GM18499 (cell line): ENCODE measurements at regions not wholly inside any gene's neighbourhood (a gene's known extent, or its start where the extent isn't known, plus 50 kb on each side); places are given as distances from the start of the nearest gene placed in this dataset.
A peak's percentile ranks its signal among the peaks of the same experiment; 100 is the strongest.

Experiments used
- ATAC-seq: cut with Tn5 transposase; IDR thresholded peaks from one replicate; pipeline ENCODE4 v1.9.1; 2021; ENCODE audit warnings: moderate number of reproducible peaks; ENCODE audit not compliant: insufficient read depth, unreplicated experiment

- no peak for ATAC-seq
Observed at GRCh38 chr6:6834356-6835222, 246.1 kb downstream of the LY86 start.

GRCh38 chr6:6835223-6835503, 246.6 kb downstream of the LY86 start:
- no peak for ATAC-seq

GRCh38 chr6:6836609-6837406, 248.3 kb downstream of the LY86 start:
- ATAC-seq, result no peak

DNA sequence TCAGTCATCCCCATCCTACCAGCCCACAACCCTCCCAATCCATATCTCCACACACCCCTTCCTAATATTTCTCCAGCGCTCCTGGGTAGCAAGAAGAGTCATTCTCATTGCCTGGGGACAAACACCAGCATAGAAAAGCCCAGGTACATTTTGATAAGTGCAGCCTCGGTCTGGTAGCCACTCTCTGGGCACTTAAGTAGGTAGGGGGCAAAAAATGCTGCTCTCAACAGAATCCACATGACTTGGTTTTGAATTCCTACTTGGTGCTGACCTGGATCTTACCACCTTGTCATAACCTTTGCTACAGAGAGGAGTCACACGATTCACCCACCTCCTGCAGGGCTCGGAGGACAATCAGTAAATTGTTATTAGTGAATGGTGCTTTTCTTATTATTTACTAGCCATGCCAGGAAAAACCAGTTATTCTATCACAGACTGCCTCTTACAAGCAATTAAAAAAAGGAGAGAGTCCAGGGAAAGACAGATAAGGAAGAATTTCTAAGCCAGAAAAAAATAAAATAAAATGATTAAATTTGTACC, 249.1 kb downstream of the LY86 start:
- no peak for ATAC-seq

GRCh38 chr6:6840831-6841291, 252.3 kb downstream of the LY86 start:
- ATAC-seq, result peak; percentile 63

DNA sequence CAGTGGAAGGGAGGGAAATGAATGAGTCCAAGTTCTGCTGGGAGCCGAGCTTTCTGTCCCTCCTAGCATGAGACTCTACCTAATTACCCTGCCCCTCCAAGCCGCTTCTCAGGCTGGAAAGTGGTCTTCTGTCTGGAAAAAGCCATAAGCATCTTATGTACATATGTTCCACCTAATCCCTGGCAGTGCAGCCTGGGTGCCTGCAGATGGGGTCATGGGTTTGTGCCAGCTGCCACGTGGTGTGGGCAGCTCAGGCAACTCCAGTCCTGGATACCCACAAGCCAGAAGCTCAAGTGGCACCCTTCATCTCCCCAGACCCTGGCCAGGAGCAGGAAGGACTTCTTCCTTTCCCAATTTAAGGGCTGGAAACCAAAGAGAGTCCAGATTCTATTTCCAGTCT, 253.1 kb downstream of the LY86 start:
- no peak for ATAC-seq

GRCh38 chr6:6842291-6842690, 253.8 kb downstream of the LY86 start:
- ATAC-seq, result no peak

- ATAC-seq, result no peak
Observed at GRCh38 chr6:6843057-6843627, 254.6 kb downstream of the LY86 start.

DNA sequence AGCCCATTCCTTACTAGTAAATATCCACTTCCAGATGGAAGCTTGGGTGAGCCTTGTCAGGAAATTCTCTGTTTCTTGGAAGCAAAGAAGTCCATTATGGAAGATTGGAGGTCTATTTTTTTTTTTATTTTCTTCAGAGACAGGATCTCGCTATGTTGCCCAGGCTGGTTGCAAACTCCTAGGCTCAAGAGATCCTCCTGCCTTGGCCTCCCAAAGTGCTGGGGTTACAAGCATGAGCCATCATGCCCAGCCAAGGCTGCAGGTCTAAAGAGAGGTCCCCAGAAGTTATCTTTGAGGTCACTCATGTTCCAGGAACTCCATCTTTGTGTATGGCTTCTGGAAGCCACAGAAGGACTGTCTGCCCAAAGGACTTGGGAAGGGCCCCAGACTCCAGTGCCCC, 255.3 kb downstream of the LY86 start:
- no peak for ATAC-seq

- ATAC-seq, result no peak
Observed at GRCh38 chr6:6844530-6844929, 256.0 kb downstream of the LY86 start.

DNA sequence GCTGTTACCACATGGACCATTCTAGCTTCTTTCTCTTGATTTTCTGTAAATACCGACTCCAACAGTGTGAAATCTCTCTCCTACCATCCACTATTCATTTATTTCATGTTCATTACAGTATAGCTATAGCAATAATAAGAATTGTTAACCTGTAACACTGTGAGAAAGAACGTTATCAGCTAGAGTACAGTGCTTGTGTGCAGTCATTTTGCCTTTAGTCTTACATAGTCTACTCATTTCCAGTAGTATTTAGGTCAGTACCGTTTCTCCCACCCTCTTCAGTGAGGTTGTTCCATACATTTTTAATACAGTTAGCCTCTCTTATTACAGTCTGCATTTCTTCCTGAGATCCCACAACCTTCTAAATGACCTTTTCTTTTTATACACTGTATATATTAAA, 257.1 kb downstream of the LY86 start:
- no peak for ATAC-seq

DNA sequence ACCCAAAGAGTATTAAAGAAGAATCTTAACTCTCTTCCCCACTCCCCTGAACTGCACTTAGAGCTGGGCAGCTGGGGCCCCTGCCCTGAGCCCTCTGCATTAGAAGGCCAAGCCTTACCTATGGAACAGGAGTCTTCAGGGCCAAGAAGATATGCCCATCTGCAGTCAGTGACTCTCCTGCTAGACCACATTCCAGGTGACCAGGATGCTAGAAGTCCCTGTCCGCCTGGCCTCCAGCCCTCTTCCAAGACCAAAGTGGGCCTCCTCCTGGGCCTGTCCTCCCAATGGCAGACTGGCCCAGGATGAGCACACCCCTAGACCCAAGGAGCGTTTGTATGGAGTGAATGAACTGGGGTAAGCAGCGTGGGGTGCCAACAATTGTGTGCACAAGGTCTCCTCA, 259.1 kb downstream of the LY86 start:
- no peak for ATAC-seq

- no peak for ATAC-seq
Observed at GRCh38 chr6:6851059-6851948, 256.5 kb upstream of the RREB1 start.

DNA sequence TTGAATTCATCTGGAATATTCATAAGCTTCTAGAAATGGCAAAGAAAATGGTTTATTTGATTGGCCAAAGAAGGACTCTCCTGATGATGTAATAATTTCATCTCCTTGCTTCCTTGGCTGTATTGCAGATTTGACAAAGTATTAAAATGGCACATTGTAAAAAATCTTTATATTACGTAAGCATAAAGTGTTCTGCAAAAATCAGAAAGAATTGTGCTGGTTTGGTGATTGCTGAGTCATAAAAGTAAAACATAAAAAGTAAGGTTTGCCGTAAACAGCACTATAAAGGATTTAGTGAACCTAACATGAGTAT, 255.9 kb upstream of the RREB1 start:
- ATAC-seq, result no peak

DNA sequence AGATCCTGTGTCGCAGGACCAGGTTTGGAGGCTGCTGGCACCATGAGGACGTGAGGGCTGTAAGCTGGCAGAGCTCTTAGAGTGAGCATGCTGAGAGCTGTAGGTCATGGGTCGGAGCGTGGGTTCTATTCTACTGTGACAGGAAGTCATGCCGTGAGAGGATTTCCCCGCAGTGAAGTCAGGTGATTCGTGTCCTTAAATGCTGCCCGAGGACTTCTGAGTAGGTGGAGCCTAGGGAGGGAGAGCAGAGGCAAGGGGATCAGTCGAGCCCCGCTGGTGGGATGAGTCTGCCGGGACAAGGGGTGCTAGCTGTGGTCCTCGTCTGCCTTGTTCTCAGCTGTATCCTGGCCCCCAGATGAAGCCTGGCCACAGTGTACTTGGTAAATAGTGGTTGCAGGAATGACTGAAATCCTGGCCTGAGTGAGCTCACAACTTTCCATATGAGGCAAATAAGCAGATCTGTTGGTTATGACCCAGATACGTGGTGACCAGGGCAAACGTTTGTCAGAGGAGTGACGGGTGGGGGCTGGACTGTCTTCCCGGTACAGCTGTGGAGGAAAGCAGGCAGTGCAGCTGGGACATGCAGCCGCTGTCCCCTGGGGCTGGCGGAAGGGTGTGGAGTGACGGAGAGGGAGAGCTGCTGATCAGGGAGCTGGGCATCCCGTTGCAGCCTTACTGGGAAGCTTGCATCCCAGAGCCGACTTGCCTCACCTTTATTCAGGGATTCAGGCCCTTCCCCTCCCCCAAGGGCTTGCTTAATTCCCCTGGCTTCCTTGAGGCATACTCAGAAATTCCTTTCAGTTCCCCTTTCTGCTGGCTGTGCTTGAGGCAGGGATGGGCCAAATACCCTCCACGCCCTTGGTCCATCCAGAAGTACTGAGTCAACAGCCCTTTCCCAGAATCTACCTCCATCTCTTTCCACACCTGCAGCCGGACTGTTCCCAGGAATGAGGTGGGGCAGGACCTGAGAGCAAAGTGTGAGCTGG, 250.9 kb upstream of the RREB1 start:
- ATAC-seq, result peak; percentile 77

- no peak for ATAC-seq
Observed at GRCh38 chr6:6857528-6857927, 250.2 kb upstream of the RREB1 start.

DNA sequence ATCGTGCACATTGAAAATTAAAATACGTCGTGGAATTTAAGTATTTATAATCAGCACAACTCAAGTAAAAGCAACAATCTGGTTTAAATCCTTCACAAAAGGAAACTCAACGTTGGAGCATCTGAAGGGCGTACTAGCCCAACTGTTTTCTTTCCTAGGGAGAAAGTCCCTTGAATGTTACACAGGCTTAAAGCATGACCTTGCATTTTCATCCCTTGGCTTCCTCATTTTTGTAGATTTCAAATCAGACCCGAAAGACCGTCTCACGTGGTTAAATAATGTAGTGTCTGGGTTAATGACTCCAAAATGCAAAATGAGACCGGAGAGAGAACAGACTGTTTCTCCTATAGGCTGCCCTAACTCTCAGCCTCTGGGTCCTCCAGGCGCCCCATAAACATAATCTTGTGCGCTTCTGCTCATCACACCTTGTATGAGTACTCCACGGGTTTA, 249.2 kb upstream of the RREB1 start:
- ATAC-seq, result no peak

DNA sequence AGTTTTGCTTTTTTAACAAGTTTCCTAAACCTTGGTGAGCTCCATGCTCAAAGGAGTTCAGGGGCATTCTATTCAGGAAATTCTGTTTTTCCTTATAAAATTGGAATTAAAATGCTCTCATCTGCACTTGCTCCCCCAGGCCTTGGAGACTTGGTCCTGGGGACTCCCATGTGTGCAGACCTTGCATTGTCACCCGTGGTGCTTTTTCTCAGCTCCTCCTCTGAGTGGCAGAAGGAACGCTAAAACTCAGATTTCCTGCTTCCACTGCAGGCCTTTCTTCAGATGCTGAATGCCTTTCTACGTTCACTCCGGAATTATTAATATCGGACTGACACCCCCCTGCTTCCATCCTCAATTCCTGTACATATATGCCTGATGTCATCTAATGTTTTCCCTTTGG, 248.7 kb upstream of the RREB1 start:
- no peak for ATAC-seq

- ATAC-seq, result no peak
Observed at GRCh38 chr6:6859722-6860121, 248.0 kb upstream of the RREB1 start.
